ENCODE measurements at regions not wholly inside any gene's neighbourhood (a gene's known extent, or its start where the extent isn't known, plus 50 kb on each side); places are given as distances from the start of the nearest gene placed in this dataset.

- intact Hi-C loops (cut with DNase I; ENCODE audit: low total_unique reads) = no loop called here
- Histone ChIP-seq H3K4me3 (no peak overlapping the region), H3K27me3 (no peaks in the 10 kb centered on the region), H3K36me3 (no peaks in the 10 kb centered on the region), H3K27ac (no peak overlapping the region), H3K4me1 (no peaks in the 10 kb centered on the region), H3K9me3 (no peaks in the 10 kb centered on the region)
- TF ChIP-seq CTCF (IDR thresholded peaks at IDR 0.05) = no peak
- DNase-seq = no peak
These were observed 662.3 kb downstream of the SATB2 start for GRCh38 chr2:198795419-198795818.

- Histone ChIP-seq H3K9me3 (no peaks in the 10 kb centered on the region), H3K36me3 (no peaks in the 10 kb centered on the region), H3K4me3 (no peak overlapping the region), H3K27ac (no peak overlapping the region), H3K4me1 (no peaks in the 10 kb centered on the region), H3K27me3 (no peaks in the 10 kb centered on the region)
- no peak for TF ChIP-seq CTCF (IDR thresholded peaks at IDR 0.05)
- intact Hi-C loops (cut with DNase I; ENCODE audit: low total_unique reads) = no loop called here
- no peak for DNase-seq
These were observed 666.1 kb downstream of the SATB2 start for GRCh38 chr2:198791623-198792022.

DNA sequence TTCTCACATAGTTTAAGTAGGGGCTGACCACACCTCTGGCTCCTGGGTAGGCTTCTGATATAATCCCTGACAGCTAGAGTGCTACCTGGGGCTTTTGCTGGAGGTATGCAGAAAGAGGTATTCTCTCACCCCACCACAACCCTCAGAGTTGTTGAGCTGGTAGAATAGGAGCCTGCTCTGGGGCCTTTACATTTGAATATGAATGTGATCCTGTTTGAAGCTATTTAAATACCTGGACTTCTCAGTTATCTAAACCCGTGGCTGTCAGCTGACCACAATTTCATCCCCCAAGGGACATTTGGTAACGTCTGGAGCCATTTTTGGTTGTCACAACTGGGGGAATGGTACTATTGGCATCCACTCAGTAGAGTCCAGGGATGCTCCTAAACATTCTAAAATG is 669.1 kb downstream of the SATB2 start:
- H3K4me1 ChIP-seq = no peaks in the 10 kb centered on the region
- intact Hi-C loops (cut with DNase I; ENCODE audit: low total_unique reads) = no loop called here
- no peaks in the 10 kb centered on the region for H3K36me3 ChIP-seq
- DNase-seq = no peak
- no peak for TF ChIP-seq CTCF (IDR thresholded peaks at IDR 0.05)
- H3K27me3 ChIP-seq = no peaks in the 10 kb centered on the region
- H3K9me3 ChIP-seq = no peaks in the 10 kb centered on the region
- H3K27ac ChIP-seq = no peak overlapping the region
- no peak overlapping the region for H3K4me3 ChIP-seq

DNA sequence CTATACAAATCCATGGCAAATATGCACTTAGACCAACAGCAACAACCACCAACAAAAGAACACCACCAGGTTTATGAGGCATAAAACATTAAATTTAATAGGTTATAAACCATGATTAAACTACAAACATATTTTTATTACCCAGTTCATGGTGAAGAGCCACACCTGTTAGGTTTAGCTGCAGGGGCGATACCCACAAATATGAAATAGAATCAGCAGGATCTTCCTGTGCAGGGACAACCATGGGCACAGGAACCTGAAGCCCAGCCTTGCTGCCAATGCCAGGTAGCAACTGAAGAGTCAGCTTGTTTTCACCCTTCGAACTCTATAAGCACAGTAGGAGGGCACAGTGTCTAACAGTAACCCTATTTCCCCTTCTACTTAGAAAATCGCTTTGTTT is 675.0 kb downstream of the SATB2 start:
- no peak for DNase-seq
- intact Hi-C loops (cut with DNase I; ENCODE audit: low total_unique reads) = no loop called here

DNA sequence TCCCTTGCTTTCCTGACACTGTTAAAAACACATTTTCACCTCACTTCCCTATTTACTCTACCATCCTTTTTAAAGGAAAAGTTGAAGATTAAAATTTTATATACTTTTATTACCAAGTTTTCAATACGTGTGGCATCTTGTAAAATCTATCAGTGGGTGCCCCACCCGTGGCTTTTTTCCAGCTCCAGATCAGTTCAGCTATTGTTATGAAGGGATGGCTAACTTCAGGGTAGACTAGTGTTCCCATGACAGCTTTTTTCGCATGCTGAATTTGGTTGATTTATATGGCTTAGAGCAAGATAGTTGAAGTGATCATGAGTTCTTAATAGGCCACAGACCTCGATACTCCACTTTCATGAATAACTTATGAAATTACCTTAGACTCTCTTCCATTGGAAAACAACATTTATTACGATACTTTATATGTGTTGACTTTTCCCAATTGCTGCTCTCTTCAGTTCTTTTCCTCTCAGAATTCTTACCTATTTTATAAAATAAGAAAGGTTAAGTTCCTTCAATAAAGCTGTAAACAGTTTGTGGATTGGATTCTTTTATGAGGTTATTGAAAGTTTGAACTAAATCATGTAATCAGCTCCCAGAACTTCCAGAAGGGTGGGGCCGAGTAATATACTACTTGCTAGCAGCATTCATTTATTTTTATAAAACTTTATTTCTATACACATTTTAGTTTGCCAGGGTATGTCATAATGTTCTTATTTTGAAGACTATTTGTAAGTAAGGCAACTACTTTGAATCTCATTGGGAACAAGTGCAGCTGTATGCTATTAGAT is 680.9 kb downstream of the SATB2 start:
- Histone ChIP-seq H3K4me1 (no peaks in the 10 kb centered on the region), H3K27ac (no peak overlapping the region), H3K9me3 (no peaks in the 10 kb centered on the region), H3K4me3 (no peak overlapping the region), H3K36me3 (no peaks in the 10 kb centered on the region), H3K27me3 (no peaks in the 10 kb centered on the region)
- TF ChIP-seq CTCF (IDR thresholded peaks at IDR 0.05) = no peak
- intact Hi-C loops (cut with DNase I; ENCODE audit: low total_unique reads) = no loop called here
- no peak for DNase-seq

More for the DNA sequence above, 675.0 kb downstream of the SATB2 start:
- no peak overlapping the region for H3K4me3 ChIP-seq
- no peaks in the 10 kb centered on the region for H3K27me3 ChIP-seq
- H3K4me1 ChIP-seq = no peaks in the 10 kb centered on the region
- H3K27ac ChIP-seq = no peak overlapping the region
- H3K9me3 ChIP-seq = no peaks in the 10 kb centered on the region
- no peaks in the 10 kb centered on the region for H3K36me3 ChIP-seq
- no peak for TF ChIP-seq CTCF (IDR thresholded peaks at IDR 0.05)
